OCI-LY3 (cell line): ENCODE measurements at regions not wholly inside any gene's neighbourhood (a gene's known extent, or its start where the extent isn't known, plus 50 kb on each side); places are given as distances from the start of the nearest gene placed in this dataset.

Source experiments
- EZH2phosphoT487 ChIP-seq: fragments of 200-600 bp; shearing (Covaris generic); IDR thresholded peaks from 2 replicates; pipeline ENCODE4 v1.6.1; 2018; ENCODE audit warnings: antibody characterized with exemption, mixed run types, low read depth
- TF ChIP-seq, protein P1 (sequence below): fragments of 200-600, 300-600 bp; sonication (generic); IDR thresholded peaks from 2 replicates; pipeline ENCODE4 v1.5.1; 2014; ENCODE audit warnings: antibody characterized with exemption, low read length, low read depth

- TF ChIP-seq, protein P1, sequence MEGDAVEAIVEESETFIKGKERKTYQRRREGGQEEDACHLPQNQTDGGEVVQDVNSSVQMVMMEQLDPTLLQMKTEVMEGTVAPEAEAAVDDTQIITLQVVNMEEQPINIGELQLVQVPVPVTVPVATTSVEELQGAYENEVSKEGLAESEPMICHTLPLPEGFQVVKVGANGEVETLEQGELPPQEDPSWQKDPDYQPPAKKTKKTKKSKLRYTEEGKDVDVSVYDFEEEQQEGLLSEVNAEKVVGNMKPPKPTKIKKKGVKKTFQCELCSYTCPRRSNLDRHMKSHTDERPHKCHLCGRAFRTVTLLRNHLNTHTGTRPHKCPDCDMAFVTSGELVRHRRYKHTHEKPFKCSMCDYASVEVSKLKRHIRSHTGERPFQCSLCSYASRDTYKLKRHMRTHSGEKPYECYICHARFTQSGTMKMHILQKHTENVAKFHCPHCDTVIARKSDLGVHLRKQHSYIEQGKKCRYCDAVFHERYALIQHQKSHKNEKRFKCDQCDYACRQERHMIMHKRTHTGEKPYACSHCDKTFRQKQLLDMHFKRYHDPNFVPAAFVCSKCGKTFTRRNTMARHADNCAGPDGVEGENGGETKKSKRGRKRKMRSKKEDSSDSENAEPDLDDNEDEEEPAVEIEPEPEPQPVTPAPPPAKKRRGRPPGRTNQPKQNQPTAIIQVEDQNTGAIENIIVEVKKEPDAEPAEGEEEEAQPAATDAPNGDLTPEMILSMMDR, result no peak
- TF ChIP-seq EZH2phosphoT487, result no peak
Observed at GRCh38 chr18:56330366-56331110, 307.9 kb downstream of the TXNL1 start.
